Stimulated activated memory B cell treated with anti-CD40 and anti-IgM and Interleukin-4, amounts not matched to agents 10 μg/mL and 1 μg/mL and 100 μg/mL, for 72 hours (primary cell): ENCODE measurements at regions not wholly inside any gene's neighbourhood (a gene's known extent, or its start where the extent isn't known, plus 50 kb on each side); places are given as distances from the start of the nearest gene placed in this dataset.

ENCODE experiments used
- ATAC-seq: fragments of 150-1000 bp; cut with Tn5 transposase; 2 replicates; pipeline ENCODE4 v1.10.0; 2021
- H3K27ac Mint-ChIP-seq: one replicate; pipeline ENCODE4 v1.8.0; 2022; ENCODE audit warnings: mild to moderate bottlenecking, mixed read lengths
- H3K27me3 Mint-ChIP-seq: one replicate; pipeline ENCODE4 v1.8.0; 2022; ENCODE audit warnings: mixed read lengths
- H3K36me3 Mint-ChIP-seq: one replicate; pipeline ENCODE4 v1.8.0; 2022; ENCODE audit warnings: mixed read lengths
- H3K4me1 Mint-ChIP-seq: one replicate; pipeline ENCODE4 v1.8.0; 2022; ENCODE audit warnings: mixed read lengths
- H3K4me3 Mint-ChIP-seq: one replicate; pipeline ENCODE4 v1.8.0; 2022; ENCODE audit warnings: mild to moderate bottlenecking, moderate library complexity, mixed read lengths
- H3K9me3 Mint-ChIP-seq: one replicate; pipeline ENCODE4 v1.8.0; 2022; ENCODE audit warnings: mixed read lengths

GRCh38 chr12:71071536-71072097, 86.2 kb downstream of the TSPAN8 start:
- Mint-ChIP-seq H3K4me3 (no peak overlapping the region), H3K36me3 (no peaks in the 10 kb centered on the region), H3K27me3 (no peaks in the 10 kb centered on the region), H3K9me3 (no peaks in the 10 kb centered on the region), H3K27ac (no peak overlapping the region), H3K4me1 (no peaks in the 10 kb centered on the region)
- ATAC-seq: no peak

GRCh38 chr12:71070416-71071128, 87.2 kb downstream of the TSPAN8 start:
- Mint-ChIP-seq H3K27ac (no peak overlapping the region), H3K27me3 (no peaks in the 10 kb centered on the region), H3K36me3 (no peaks in the 10 kb centered on the region), H3K4me3 (no peak overlapping the region), H3K4me1 (no peaks in the 10 kb centered on the region), H3K9me3 (no peaks in the 10 kb centered on the region)
- no peak for ATAC-seq

GRCh38 chr12:71069311-71069710, 88.5 kb downstream of the TSPAN8 start:
- no peak overlapping the region for H3K27ac Mint-ChIP-seq
- ATAC-seq: no peak
- no peaks in the 10 kb centered on the region for H3K9me3 Mint-ChIP-seq
- no peaks in the 10 kb centered on the region for H3K4me1 Mint-ChIP-seq
- H3K27me3 Mint-ChIP-seq: no peaks in the 10 kb centered on the region
- no peaks in the 10 kb centered on the region for H3K36me3 Mint-ChIP-seq
- H3K4me3 Mint-ChIP-seq: no peak overlapping the region

- ATAC-seq: no peak
- no peaks in the 10 kb centered on the region for H3K27me3 Mint-ChIP-seq
- no peaks in the 10 kb centered on the region for H3K36me3 Mint-ChIP-seq
- H3K4me3 Mint-ChIP-seq: no peak overlapping the region
- H3K27ac Mint-ChIP-seq: no peak overlapping the region
- H3K9me3 Mint-ChIP-seq: no peaks in the 10 kb centered on the region
- H3K4me1 Mint-ChIP-seq: no peaks in the 10 kb centered on the region
Observed at GRCh38 chr12:71063087-71063486, 94.7 kb downstream of the TSPAN8 start.

GRCh38 chr12:71061451-71061850, 96.3 kb downstream of the TSPAN8 start:
- Mint-ChIP-seq H3K27me3 (no peaks in the 10 kb centered on the region), H3K4me1 (no peaks in the 10 kb centered on the region), H3K4me3 (no peak overlapping the region), H3K27ac (no peak overlapping the region), H3K9me3 (no peaks in the 10 kb centered on the region), H3K36me3 (no peaks in the 10 kb centered on the region)
- no peak for ATAC-seq

GRCh38 chr12:71060426-71060825, 97.4 kb downstream of the TSPAN8 start:
- no peak for ATAC-seq
- no peaks in the 10 kb centered on the region for H3K36me3 Mint-ChIP-seq

GRCh38 chr12:71057330-71057729, 100.5 kb downstream of the TSPAN8 start:
- H3K27ac Mint-ChIP-seq: no peak overlapping the region

More at GRCh38 chr12:71060426-71060825, 97.4 kb downstream of the TSPAN8 start:
- Mint-ChIP-seq H3K4me3 (no peak overlapping the region), H3K27ac (no peak overlapping the region), H3K4me1 (no peaks in the 10 kb centered on the region), H3K9me3 (no peaks in the 10 kb centered on the region), H3K27me3 (no peaks in the 10 kb centered on the region)

GRCh38 chr12:71054551-71054950, 103.2 kb downstream of the TSPAN8 start:
- Mint-ChIP-seq H3K36me3 (no peaks in the 10 kb centered on the region), H3K4me1 (no peaks in the 10 kb centered on the region), H3K27ac (no peak overlapping the region), H3K4me3 (no peak overlapping the region), H3K9me3 (no peaks in the 10 kb centered on the region), H3K27me3 (no peaks in the 10 kb centered on the region)
- no peak for ATAC-seq

More at GRCh38 chr12:71057330-71057729, 100.5 kb downstream of the TSPAN8 start:
- Mint-ChIP-seq H3K4me3 (no peak overlapping the region), H3K9me3 (no peaks in the 10 kb centered on the region), H3K4me1 (no peaks in the 10 kb centered on the region), H3K27me3 (no peaks in the 10 kb centered on the region), H3K36me3 (no peaks in the 10 kb centered on the region)
- ATAC-seq: no peak

GRCh38 chr12:71046215-71046614, 111.6 kb downstream of the TSPAN8 start:
- Mint-ChIP-seq H3K4me1 (no peaks in the 10 kb centered on the region), H3K27ac (no peak overlapping the region), H3K9me3 (no peaks in the 10 kb centered on the region), H3K4me3 (no peak overlapping the region), H3K36me3 (no peaks in the 10 kb centered on the region), H3K27me3 (no peaks in the 10 kb centered on the region)
- no peak for ATAC-seq

- Mint-ChIP-seq H3K27me3 (no peaks in the 10 kb centered on the region), H3K4me1 (no peaks in the 10 kb centered on the region), H3K4me3 (no peak overlapping the region), H3K9me3 (no peaks in the 10 kb centered on the region), H3K36me3 (no peaks in the 10 kb centered on the region), H3K27ac (no peak overlapping the region)
- no peak for ATAC-seq
Observed at GRCh38 chr12:71045781-71046180, 112.0 kb downstream of the TSPAN8 start.

- ATAC-seq: no peak
- Mint-ChIP-seq H3K9me3 (no peaks in the 10 kb centered on the region), H3K36me3 (no peaks in the 10 kb centered on the region)
Observed at GRCh38 chr12:71041476-71041875, 116.3 kb downstream of the TSPAN8 start.

GRCh38 chr12:71038960-71039359, 118.4 kb upstream of the PTPRR start:
- no peak for ATAC-seq

More at GRCh38 chr12:71041476-71041875, 116.3 kb downstream of the TSPAN8 start:
- Mint-ChIP-seq H3K27me3 (no peaks in the 10 kb centered on the region), H3K27ac (no peak overlapping the region), H3K4me3 (no peak overlapping the region), H3K4me1 (no peaks in the 10 kb centered on the region)

GRCh38 chr12:71036526-71036925, 116.0 kb upstream of the PTPRR start:
- no peak for ATAC-seq
- Mint-ChIP-seq H3K4me1 (no peaks in the 10 kb centered on the region), H3K27ac (no peak overlapping the region), H3K27me3 (no peaks in the 10 kb centered on the region), H3K36me3 (no peaks in the 10 kb centered on the region), H3K4me3 (no peak overlapping the region), H3K9me3 (peaks cover 4% of the 10 kb centered on the region)

More at GRCh38 chr12:71038960-71039359, 118.4 kb upstream of the PTPRR start:
- H3K27me3 Mint-ChIP-seq: no peaks in the 10 kb centered on the region
- no peaks in the 10 kb centered on the region for H3K4me1 Mint-ChIP-seq
- no peak overlapping the region for H3K27ac Mint-ChIP-seq
- no peaks in the 10 kb centered on the region for H3K9me3 Mint-ChIP-seq
- no peak overlapping the region for H3K4me3 Mint-ChIP-seq
- no peaks in the 10 kb centered on the region for H3K36me3 Mint-ChIP-seq

- H3K4me3 Mint-ChIP-seq: no peak overlapping the region
- H3K27me3 Mint-ChIP-seq: no peaks in the 10 kb centered on the region
Observed at GRCh38 chr12:71032933-71033332, 112.4 kb upstream of the PTPRR start.

GRCh38 chr12:71029302-71029701, 108.8 kb upstream of the PTPRR start:
- H3K27ac Mint-ChIP-seq: no peak overlapping the region
- no peak overlapping the region for H3K4me3 Mint-ChIP-seq
- no peaks in the 10 kb centered on the region for H3K27me3 Mint-ChIP-seq
- no peaks in the 10 kb centered on the region for H3K36me3 Mint-ChIP-seq
- no peak for ATAC-seq
- peaks cover 4% of the 10 kb centered on the region for H3K9me3 Mint-ChIP-seq
- H3K4me1 Mint-ChIP-seq: no peaks in the 10 kb centered on the region

More at GRCh38 chr12:71032933-71033332, 112.4 kb upstream of the PTPRR start:
- no peak overlapping the region for H3K27ac Mint-ChIP-seq
- H3K9me3 Mint-ChIP-seq: peaks cover 4% of the 10 kb centered on the region
- no peaks in the 10 kb centered on the region for H3K4me1 Mint-ChIP-seq
- no peaks in the 10 kb centered on the region for H3K36me3 Mint-ChIP-seq
- ATAC-seq: no peak

- H3K27me3 Mint-ChIP-seq: no peaks in the 10 kb centered on the region
- H3K4me1 Mint-ChIP-seq: no peaks in the 10 kb centered on the region
- H3K4me3 Mint-ChIP-seq: no peak overlapping the region
- no peaks in the 10 kb centered on the region for H3K9me3 Mint-ChIP-seq
- H3K27ac Mint-ChIP-seq: no peak overlapping the region
- no peak for ATAC-seq
- H3K36me3 Mint-ChIP-seq: no peaks in the 10 kb centered on the region
Observed at GRCh38 chr12:71027856-71028255, 107.3 kb upstream of the PTPRR start.
